Fibroblast of the conjunctiva (primary cell): ENCODE measurements at regions not wholly inside any gene's neighbourhood (a gene's known extent, or its start where the extent isn't known, plus 50 kb on each side); places are given as distances from the start of the nearest gene placed in this dataset.

ENCODE experiments used
- DNase-seq: peaks from one replicate; pipeline ENCODE4 v3.0.0-alpha.2; 2010; ENCODE audit warnings: low read depth

DNA sequence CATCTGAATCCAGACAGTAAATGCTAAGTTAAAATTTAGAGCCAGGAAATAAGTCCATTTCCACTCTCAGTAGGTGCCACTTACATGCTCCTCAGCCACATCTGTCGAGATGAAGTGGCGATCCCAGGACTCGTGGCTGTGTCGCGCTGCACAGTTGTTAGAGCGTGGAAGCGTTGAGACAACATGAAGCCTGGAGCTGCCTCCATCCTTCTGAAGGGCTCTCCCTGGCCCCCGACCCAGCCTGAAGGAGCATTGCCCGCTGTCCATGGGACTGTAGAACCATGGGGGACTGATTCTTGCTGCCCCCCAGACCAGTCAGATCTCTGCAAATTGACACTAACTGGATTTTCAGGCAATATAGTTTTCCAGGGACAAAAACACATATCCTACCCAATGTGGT, 58.9 kb downstream of the IRX1 start:
- DNase-seq: no peak

DNA sequence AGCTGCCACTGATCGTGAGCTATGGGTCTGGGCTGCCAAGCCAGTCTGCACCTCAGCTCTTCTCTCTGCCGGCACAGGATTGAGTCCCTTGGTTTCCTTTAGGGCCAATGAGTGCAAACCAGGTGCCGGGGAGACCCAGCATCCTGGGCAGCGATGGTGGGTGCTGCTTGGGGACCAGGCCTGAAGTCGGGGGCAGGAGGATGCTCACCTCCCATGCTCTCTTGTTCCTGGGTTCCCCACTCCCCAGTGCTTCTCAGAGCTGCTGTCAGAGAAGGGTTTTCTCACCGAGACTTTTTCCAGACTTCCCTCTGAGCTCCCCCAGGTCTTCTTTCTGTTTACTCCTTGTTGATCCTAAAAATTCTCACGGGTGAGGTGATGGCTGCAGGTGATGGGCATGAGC, 61.2 kb downstream of the IRX1 start:
- no peak for DNase-seq

DNA sequence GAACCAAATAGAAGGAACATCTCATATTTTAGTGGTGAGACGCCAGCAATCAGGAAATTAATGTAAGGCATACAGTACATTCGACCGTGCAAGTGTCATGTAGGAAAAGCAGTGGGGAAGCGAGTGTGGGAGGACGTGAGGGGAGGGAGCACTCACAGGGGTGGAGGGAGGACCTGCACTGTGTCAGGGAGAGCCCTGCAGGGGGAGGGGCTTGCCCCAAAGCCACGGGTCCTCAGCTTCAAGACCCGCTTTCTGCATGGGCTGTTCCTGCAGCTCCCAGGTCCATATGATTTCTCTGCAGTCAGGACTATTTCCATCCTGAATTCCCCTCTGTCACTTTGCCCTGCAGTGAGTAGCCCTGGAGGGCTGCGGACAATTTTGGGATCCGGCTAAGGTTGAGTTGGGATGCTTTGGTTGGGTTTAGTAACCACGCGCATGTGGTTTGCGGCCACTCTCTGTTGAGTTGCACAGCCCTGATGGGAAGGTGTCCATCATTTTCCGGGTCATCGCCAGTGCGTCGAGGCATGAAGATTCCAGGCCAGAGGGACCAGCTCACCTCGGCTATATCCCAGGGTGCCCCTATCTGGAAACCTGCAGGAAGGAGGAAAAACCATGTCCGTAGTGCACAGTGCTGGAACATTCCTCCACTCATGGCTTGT, 61.9 kb downstream of the IRX1 start:
- no peak for DNase-seq

DNA sequence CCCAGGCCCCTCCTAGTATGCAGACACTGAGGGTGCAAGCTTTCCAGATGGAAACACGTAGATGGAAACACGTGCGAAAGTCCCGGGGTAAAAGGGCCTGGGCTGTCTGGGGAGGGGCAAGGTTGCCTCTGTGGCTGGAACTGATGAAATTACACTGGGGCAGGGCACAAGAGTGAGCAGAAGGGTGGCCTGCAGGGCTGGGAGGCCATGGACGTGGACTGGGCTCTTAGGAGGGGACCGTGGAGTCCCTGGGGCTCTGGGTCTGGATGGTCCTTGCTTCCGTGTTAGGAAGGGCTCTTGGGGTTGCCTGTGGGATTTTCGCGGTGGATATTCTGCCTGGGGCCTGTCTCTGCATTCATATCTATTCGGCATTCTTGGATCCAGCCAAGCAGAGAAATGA, 63.3 kb downstream of the IRX1 start:
- DNase-seq: no peak

DNA sequence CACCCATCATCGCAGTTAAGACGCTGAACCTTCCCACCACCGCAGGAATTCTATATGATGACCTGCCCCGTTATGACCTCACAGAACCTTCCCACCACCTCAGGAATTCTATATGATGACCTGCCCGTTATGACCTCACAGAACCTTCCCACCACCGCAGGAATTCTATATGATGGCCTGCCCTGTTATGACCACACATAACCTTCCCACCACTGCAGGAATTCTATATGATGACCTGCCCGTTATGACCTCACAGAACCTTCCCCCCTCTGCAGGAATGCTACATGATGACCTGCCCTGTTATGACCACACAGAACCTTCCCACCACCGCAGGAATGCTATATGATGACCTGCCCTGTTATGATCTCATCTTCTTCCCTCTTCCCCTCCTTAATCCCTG, 64.3 kb downstream of the IRX1 start:
- DNase-seq: no peak

DNA sequence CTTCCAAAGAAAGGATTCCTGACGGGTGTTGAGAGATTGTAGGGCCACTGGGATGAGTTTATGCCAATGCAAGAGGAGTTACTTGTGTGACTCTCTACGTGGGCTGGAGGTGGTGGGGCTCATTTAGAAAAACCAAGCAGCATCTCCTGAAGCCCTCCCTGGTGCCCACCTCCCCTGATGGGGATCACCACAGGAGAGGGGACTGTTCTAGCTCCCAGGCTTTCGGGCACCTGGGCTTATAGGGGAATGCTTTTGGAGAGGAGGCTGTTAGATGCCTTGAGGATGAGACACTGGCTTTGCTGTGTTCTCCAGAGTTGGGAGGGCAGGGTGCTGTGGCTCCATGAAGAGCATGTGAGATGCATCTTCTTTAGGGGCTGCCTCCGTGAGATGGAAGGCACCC, 65.0 kb downstream of the IRX1 start:
- DNase-seq: no peak

DNA sequence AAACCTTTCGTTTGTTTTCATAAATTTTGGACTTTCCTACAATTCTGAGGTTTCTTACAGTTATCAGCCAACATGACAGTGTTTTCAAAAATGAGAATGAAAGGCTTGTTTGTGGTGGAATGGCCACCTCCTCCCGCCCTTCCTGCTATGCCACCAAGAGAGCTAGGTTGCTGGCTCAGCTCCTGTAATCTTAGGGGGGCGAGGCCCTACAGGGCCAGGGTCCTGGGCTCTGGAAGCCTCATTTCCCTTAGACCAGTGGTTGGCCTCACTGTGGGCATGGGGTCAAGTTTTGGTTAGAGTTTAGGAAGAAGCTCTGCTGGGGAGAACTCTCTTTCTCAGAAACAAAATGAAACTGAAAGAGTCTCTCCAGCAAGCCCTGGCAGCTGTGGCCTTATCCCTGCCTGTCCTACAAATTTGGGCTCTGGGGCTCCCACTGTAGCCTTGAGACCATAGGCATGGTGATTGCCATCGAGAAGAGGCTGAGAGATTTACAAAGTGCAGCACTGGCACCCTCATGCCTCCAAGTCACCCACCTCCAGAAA, 66.2 kb downstream of the IRX1 start:
- no peak for DNase-seq

DNA sequence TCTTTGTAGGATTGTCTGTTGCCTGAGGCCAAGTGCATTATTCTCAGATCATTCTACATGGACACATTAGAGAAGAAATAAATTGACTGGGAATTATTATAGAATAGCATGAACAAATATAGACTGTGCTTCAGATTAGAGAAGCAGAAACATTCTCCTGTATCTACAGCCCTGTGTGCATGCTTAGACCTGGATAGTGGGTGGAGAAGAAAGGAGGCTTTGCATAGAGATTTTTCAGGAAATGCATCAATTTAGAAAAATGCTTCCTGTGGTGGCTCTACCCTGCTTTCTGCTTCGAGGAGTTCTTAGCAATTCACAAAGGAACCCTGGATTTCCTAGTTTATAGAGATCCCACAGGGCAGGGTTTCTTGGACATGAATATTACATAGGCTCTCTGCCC, 66.7 kb downstream of the IRX1 start:
- DNase-seq: no peak

DNA sequence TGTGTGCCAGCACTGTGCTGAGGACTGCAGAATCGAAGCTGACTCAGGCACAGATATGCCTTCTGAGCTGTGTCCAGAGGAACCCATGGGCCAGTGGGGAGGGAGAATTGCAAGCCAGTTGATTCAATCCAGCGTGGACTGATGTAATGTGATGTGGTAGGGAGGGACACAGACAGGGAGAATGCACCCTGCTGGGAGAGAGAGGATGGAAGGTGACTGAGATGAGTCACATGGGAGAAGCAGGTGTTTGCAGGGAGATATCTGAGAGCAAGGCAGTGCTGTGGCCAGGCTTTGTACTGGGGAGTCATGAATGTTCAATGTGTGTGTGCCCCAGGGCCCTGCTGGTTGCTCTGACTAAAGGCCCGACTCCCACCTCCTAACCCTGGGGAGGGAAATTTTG, 75.7 kb downstream of the IRX1 start:
- no peak for DNase-seq

DNA sequence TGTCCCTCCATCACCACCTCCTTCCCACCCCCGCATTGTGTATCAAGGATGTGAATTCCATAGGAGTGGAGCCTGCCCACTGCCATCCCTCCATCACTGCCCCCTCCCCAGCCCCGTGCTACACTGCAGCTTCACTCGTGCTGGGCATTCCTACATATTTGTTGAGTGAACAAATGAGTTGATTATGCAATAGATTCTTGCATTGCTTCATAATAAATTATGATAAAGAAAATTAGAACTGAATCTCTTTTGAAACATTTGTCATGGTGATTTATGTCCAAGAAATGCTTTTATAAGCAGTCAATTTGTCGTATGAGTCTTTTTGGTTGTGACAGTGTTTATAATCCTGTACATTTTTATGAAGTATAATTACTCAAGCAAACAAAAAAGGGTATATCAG, 83.2 kb downstream of the IRX1 start:
- no peak for DNase-seq

DNA sequence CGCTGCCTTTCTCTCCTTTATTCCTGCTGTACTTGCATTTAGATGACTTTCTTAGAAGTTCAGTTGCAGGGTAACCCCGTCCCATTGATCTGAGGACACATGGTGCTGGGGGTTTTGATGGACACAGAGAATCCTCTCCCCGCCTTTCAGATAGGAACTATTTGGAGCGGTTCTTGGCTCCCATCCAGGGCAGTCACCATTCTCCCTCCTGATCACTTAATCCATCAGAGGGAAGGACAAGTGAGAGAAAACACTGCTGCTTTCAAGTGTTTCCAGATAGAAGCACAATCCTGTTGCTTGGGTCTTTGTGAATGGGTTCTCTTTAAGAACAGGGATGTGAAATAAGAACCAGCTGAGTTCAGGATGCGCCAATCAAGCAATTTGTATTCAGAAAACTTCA, 85.2 kb downstream of the IRX1 start:
- no peak for DNase-seq

DNA sequence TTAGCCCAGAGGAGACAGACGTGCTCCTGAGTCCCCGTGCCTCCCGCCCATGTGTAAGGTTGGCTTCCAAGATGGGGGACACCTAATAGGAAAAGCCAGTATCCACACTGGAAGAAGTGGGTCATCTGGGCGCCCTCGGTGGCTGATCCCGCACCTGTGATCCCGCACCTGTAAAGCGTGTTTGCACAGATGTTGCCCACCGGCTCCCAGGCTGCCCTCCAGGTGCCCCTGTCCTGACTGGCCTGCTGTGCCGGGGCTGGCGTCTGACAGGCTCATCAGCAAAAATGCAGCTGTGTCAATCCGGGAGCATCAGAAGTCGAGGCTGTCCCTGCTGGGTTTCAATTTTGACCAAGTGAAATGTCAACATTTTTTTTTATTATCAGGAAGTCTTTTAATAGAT, 88.5 kb downstream of the IRX1 start:
- no peak for DNase-seq

DNA sequence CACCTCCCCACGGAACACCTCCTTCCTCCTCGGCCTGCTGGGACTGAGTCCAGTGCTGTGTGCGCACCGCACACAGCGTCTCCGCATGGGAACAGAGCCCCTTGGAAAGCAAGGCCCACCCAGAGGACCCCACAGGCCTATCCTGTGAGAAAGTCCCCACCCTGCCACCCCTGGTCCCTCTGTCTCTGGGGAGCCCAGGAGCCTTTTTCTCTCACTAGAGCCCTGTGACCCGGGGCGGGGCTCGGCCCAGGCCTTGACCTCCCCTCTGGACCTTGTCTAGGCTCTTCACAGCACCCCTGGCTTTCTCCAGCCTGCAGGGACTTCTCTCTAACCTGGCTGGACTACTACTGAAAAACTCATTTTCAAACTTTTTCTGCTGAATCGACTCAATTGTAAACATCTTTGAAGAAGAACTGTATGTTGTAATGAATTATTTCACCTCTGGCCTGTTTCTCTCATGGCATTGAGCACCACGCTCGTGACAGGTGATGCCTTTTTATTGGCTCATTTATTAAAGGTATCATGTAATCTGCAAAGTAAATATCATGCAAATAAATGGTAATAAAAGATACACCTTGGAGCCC, 89.2 kb downstream of the IRX1 start:
- no peak for DNase-seq

DNA sequence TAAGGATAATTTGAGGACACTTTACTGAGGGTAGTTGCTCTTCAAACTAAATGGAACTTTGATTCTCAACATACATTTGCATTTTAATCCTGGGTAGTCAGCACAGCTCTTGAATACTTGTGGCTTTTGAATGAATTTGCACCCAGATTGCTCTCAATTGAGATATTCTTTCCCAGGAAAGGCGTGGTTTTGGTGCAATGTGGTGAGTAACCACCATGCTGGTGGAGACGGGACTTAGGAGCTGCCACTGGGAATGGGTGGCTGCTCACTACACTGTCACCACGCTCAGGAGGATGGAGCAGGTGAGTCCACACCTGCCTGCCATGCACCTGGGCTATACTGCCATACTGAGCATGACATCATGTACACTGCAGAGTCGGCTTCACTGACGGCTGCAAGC, 99.2 kb downstream of the IRX1 start:
- DNase-seq: no peak

DNA sequence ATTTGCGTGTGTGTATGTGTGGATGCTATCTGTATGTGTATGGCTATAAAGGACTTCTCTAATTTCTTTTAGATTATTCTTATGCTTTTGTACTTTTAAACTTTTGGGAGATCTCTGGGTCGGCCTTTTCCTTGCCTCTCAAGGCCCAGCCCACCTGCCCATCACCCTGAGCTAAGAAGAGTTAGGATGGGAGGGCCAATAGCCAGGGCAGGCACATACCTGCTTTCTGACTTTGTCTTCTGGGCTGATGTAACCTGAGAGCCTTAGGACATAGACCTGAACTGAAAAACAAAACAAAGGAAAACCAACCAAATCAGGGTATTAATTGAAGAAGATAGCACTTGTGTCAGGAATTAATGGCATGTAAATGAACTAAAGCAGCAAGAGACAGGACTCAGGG, 100.2 kb downstream of the IRX1 start:
- DNase-seq: no peak

DNA sequence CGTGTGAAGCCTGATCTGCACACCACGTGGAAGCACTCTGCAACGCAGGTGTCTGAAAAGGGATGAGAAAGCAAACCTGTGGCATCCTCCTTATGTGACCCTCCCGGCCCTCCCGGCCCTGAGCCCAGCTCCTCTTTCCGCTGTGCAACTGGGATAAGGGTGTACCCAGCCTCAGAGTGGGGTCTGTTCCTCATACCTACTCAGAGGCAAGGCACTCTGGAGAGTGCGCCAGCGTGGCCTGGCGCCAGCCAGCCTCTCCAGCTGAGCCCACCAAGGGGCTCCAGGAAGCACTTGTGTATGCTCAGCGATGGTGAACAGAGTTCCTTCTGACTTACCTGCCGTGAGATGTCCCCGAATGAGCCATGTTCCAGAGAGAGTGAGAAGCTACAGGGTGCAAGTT, 102.8 kb downstream of the IRX1 start:
- no peak for DNase-seq

DNA sequence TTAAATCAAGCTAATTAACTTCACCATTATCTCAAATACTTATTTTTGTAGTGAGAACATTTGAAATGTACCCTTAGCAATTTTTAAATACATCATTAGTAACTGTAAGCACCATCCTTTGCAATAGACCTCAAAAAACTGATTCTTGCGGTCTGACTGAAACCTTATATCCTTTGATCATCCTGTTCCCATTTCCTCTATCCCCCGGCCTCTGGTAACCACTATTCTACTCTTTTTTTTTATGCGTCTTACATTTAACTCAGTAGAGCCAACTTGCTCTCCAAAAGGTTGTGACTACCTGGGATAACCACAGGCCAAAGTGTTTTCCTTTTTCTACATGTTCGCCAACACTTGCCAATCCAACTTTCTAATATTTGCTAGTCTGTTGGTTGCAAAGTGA, 106.1 kb downstream of the IRX1 start:
- DNase-seq: no peak

DNA sequence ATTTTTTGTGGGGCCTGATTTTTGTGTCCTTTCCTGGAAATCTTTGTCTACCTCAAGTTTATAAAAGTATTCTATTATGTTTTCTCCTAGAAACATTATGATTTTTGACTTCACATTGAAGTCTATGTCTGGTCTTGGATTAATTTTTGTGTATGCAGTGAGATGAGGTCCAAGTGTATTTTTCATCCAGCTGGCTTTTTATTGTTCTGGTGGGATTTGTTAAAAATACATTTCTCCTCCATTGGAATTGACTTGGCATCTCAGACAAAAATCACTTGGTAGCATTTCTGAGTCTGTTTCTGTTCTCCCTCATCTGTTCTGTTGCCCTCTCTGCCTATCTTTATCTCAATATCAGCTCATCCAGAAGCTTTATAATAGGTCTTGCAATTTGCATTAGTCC, 109.0 kb downstream of the IRX1 start:
- DNase-seq: no peak

DNA sequence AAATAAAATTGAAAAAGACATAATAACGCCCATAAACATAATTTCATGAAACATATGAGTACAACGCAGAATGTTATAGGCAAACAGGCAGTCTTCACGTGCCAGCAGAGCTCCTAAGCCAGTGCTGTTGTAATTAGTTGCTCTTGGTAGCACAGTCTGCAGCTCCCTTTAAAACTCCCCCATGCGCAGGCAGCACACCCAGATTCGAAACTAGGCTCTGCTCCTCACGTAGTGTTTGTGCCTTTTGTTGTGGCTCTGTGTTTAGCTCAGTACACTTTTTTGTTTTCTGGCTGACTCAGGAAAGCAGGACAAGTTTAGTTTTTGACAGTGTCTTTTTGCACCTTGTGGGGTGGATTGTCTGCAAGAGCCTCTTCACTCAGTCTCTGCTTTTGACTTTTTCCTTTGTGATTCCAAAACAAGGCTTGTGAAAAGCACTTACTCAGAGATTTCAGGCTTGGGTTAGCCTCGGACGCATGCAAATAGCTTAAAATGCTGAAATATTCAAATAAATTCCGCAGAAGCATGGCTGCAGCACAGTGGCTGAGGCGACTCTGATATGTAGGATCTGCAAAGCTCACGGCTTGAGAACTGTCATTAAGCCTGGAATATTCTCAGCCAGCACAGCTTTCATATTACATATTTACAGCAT, 113.6 kb downstream of the IRX1 start:
- no peak for DNase-seq

DNA sequence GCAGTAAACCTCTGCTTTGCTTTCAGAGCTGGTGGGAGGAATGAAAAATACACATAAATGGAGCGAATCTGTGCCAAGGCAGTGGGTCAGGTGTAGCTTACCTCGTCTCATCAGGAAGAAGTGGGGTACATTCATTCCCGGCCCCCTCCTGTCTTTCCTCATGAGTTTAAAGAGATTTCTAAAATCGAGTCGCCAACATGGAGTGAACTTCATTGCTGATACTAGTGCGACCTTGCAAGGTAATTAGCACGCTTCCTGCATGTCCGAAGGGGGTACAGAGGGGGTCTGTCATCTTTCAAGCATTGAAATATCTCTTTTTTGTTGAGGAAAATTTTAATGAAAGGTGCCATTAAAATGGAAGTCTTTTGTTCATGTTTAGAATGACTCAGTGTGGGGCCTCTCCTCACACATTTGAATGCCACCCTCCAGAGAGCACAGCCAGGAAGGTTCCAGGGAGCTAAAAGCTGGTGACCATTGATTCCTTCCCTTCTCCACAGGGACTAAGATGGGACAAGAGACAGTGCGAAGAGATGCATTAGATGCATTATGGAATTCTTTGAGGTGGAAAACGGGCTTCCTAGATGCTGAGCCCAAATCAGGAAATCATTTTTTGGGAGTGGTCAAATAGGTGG, 114.2 kb downstream of the IRX1 start:
- DNase-seq: no peak

DNA sequence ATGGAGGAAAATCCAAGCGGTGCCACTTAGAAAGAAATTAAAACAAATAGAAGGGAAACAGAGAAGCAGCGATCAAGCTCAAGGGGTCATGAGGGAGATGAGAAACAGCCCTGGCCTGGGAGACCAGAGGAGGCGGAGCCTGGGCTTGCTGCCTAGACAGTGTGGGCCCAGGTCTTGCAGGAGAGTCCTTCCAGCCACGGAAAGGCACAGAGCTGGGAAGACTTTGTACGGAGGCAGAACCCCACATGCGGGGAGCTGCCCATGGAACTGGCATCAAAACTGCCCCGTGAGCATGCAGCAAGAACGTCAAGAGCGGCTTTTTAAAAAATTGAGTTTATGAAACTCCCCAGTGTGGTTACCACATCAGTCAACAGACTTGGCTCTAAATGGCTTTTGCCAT, 119.4 kb downstream of the IRX1 start:
- no peak for DNase-seq

DNA sequence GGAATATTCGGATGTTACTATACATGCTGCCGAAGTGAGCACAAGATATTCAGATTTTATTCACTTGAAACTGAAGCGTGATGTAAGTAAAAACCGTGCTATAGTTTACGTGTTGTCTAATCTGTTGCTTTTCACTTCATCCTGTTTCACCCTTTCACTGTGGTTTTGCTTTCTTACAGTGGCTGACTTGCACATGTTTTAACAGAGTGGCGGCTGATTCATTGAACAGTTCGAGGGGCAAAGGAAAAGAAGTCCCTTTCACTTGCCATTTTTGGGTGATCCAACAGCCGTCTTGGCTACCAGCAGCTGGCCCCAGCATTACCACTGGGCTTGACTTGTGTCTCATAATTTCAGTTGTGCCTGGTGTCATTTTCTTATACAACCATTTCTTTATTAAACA, 134.0 kb downstream of the IRX1 start:
- DNase-seq: no peak

DNA sequence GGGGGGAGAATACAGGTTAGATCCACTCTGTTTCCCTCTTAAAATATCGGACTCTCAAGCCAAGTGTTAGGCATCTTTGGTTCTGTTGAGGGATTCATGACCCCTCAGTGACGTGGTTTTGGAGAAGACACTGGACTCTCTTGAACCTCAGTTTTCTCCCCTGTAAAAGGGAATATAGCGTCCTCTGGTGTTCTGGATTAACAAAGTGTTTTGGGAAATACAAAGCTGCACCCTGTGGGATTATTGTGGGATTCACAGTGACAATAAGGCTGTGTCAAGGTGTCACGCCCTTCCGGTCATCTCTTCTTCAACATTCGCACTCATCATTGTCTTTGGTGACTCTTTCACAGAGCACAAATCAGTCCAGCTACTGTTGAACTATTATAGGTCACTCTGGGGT, 139.0 kb downstream of the IRX1 start:
- DNase-seq: no peak
